ENCODE measurements at regions not wholly inside any gene's neighbourhood (a gene's known extent, or its start where the extent isn't known, plus 50 kb on each side); places are given as distances from the start of the nearest gene placed in this dataset.

DNA sequence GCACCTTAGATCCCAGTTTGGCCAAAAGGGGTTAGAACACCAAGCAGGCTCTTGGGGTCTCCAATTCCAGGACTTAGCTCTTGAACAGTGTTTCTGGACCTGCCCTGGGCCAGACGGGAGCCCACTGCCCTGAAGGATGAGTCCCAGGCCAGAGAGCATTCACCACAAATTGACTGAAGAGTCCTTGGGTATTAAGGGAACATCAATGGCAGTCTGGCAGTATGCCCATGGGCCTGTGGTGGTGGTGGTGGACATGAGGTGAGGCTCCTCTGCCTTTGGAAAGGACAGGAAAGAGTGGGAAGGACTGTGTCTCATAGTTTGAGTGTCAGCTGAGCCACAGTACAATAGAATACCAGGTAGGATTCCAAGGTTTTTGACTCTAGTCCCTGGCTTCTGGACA, 960.0 kb downstream of the DIPK2A start:
- H3K36me3 Mint-ChIP-seq (ENCODE audit: low read depth) = no peaks in the 10 kb centered on the region; the same call in 1 of the 2 replicates
- no peak overlapping the region for H3K27ac Mint-ChIP-seq
- TF ChIP-seq CTCF (IDR thresholded peaks at IDR 0.05) = no peak
- no peak for DNase-seq
- H3K9me3 Mint-ChIP-seq = peaks cover 69% of the 10 kb centered on the region
- H3K4me3 Mint-ChIP-seq = no peak overlapping the region
- H3K27me3 Mint-ChIP-seq (ENCODE audit: insufficient read depth) = no peaks in the 10 kb centered on the region; the same call in 1 of the 2 replicates
- no peaks in the 10 kb centered on the region for H3K4me1 Mint-ChIP-seq (ENCODE audit: low read depth)

GRCh38 chr3:144942093-144942837, 970.6 kb downstream of the DIPK2A start:
- Mint-ChIP-seq H3K27me3 (ENCODE audit: insufficient read depth) (no peaks in the 10 kb centered on the region), H3K9me3 (peaks cover 38% of the 10 kb centered on the region), H3K36me3 (ENCODE audit: low read depth) (0 out of 2 replicates have a peak, but pooled peaks cover 3% of the 10 kb centered on the region), H3K4me3 (no peak overlapping the region), H3K27ac (no peak overlapping the region), H3K4me1 (ENCODE audit: low read depth) (no peaks in the 10 kb centered on the region)
- no peak for TF ChIP-seq CTCF (IDR thresholded peaks at IDR 0.05)
- DNase-seq = no peak

DNA sequence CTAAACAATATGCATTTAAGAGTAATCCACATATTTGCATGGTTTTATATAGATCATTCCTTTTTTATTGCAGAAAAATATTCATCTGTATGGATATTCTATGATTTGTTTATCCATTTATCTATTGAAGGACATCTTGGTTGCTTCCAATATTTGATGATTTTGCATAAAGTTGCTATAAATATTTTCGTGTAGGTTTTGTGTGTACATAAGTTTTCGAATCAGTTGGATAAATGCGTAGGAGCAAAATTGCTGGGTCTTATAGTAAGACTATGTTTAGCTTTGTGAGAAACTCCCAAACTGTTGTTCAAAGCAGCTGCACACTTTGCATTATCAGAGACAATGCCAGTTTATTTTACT, 971.2 kb downstream of the DIPK2A start:
- DNase-seq = no peak
- Mint-ChIP-seq H3K27ac (no peak overlapping the region), H3K27me3 (ENCODE audit: insufficient read depth) (no peaks in the 10 kb centered on the region), H3K9me3 (peaks cover 43% of the 10 kb centered on the region), H3K36me3 (ENCODE audit: low read depth) (0 out of 2 replicates have a peak, but pooled peaks cover 3% of the 10 kb centered on the region), H3K4me3 (no peak overlapping the region), H3K4me1 (ENCODE audit: low read depth) (no peaks in the 10 kb centered on the region)
- no peak for TF ChIP-seq CTCF (IDR thresholded peaks at IDR 0.05)

DNA sequence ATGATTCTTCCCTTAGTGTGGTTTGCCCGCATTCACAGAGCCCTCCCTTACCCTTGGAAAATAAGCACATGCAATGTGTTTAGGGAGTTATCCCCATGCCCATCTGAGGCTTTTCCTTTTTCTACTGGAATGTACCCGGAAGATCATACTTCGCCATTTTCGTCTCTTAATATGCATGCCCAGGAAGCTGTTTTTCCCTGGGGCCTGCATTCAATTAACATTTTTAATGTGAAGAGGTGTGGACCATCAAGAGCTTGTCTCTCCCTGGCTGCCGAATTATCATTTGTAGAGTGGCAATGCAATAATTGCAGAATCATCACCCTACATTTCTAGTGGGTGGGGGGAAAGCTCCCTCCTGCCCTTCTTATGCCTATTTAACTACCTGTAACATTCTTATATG, 976.3 kb downstream of the DIPK2A start:
- no peaks in the 10 kb centered on the region for H3K27me3 Mint-ChIP-seq (ENCODE audit: insufficient read depth)
- no peak for TF ChIP-seq CTCF (IDR thresholded peaks at IDR 0.05)
- no peak for DNase-seq
- no peaks in the 10 kb centered on the region for H3K36me3 Mint-ChIP-seq (ENCODE audit: low read depth)
- H3K9me3 Mint-ChIP-seq = peaks cover 46% of the 10 kb centered on the region
- no peak overlapping the region for H3K4me3 Mint-ChIP-seq
- no peak overlapping the region for H3K27ac Mint-ChIP-seq
- no peaks in the 10 kb centered on the region for H3K4me1 Mint-ChIP-seq (ENCODE audit: low read depth)

DNA sequence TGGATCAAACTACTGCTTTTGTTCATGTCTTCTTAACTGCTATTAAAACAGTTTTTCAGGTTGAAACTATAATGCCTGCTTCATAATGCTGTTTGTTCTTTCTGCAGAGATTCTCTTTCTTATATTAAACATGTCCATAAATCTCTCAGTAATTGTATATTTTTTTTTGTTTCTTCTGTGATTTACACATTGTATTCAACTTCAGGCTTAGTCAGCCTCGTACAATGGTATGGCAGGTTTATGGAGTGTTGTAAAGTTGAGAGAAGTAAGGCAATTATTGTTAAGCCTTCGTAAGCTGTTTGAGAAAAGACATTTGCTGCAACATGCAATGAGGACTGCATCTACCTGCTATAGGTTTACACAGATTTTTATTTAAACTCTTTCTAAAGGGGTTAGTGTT, 977.1 kb downstream of the DIPK2A start:
- Mint-ChIP-seq H3K27ac (no peak overlapping the region), H3K9me3 (peaks cover 54% of the 10 kb centered on the region), H3K4me1 (ENCODE audit: low read depth) (no peaks in the 10 kb centered on the region), H3K4me3 (no peak overlapping the region), H3K36me3 (ENCODE audit: low read depth) (no peaks in the 10 kb centered on the region), H3K27me3 (ENCODE audit: insufficient read depth) (no peaks in the 10 kb centered on the region)
- DNase-seq = no peak
- no peak for TF ChIP-seq CTCF (IDR thresholded peaks at IDR 0.05)
